Activated CD8-positive, alpha-beta memory T cell treated with anti-CD3 and anti-CD28 coated beads, Interleukin-2, amount 10 ng/mL, durations not matched to agents 7 days and 5 days (primary cell): ENCODE measurements at regions not wholly inside any gene's neighbourhood (a gene's known extent, or its start where the extent isn't known, plus 50 kb on each side); places are given as distances from the start of the nearest gene placed in this dataset.

Experiments used
- ATAC-seq: fragments of 150-1000 bp; cut with Tn5 transposase; one replicate; pipeline ENCODE4 v1.10.0; 2021; ENCODE audit warnings: moderate library complexity
- CTCF ChIA-PET: fragments of 350-600 bp; sonication (Branson Sonifier 250); formaldehyde crosslinking; loops from one replicate; lab custom pipeline; 2021; ENCODE audit warnings: antibody characterized with exemption; lab: Charles Lee
- DNase-seq: peaks from one replicate; pipeline ENCODE4 v3.0.0-alpha.2; 2020
- H3K27ac Mint-ChIP-seq: one replicate; pipeline ENCODE4 v1.8.0; 2021; ENCODE audit warnings: mild to moderate bottlenecking, mixed read lengths
- H3K27me3 Mint-ChIP-seq: one replicate; pipeline ENCODE4 v1.8.0; 2021; ENCODE audit warnings: mixed read lengths
- H3K36me3 Mint-ChIP-seq: one replicate; pipeline ENCODE4 v1.8.0; 2021; ENCODE audit warnings: mild to moderate bottlenecking, mixed read lengths
- H3K4me1 Mint-ChIP-seq: one replicate; pipeline ENCODE4 v1.8.0; 2021; ENCODE audit warnings: mixed read lengths
- H3K4me3 Mint-ChIP-seq: one replicate; pipeline ENCODE4 v1.8.0; 2021; ENCODE audit warnings: mild to moderate bottlenecking, moderate library complexity, mixed read lengths
- H3K9me3 Mint-ChIP-seq: one replicate; pipeline ENCODE4 v1.8.0; 2022; ENCODE audit warnings: low read depth, mixed read lengths

GRCh38 chr12:60138526-60138925, 542.7 kb downstream of the SLC16A7 start:
- H3K4me1 Mint-ChIP-seq = no peaks in the 10 kb centered on the region
- no peaks in the 10 kb centered on the region for H3K36me3 Mint-ChIP-seq
- no peak for ATAC-seq
- no peak for DNase-seq
- H3K9me3 Mint-ChIP-seq = no peaks in the 10 kb centered on the region
- CTCF ChIA-PET = no interaction called here
- no peaks in the 10 kb centered on the region for H3K27me3 Mint-ChIP-seq
- no peak overlapping the region for H3K27ac Mint-ChIP-seq
- H3K4me3 Mint-ChIP-seq = no peak overlapping the region

GRCh38 chr12:60144395-60144794, 548.6 kb downstream of the SLC16A7 start:
- no peak for DNase-seq
- ATAC-seq = no peak
- no peak overlapping the region for H3K4me3 Mint-ChIP-seq
- no peaks in the 10 kb centered on the region for H3K4me1 Mint-ChIP-seq
- peaks cover 3% of the 10 kb centered on the region for H3K9me3 Mint-ChIP-seq
- H3K27me3 Mint-ChIP-seq = no peaks in the 10 kb centered on the region
- CTCF ChIA-PET = no interaction called here
- no peaks in the 10 kb centered on the region for H3K36me3 Mint-ChIP-seq
- H3K27ac Mint-ChIP-seq = no peak overlapping the region

- ATAC-seq (no peak), DNase-seq (no peak)
- Mint-ChIP-seq H3K4me3 (no peak overlapping the region), H3K27me3 (no peaks in the 10 kb centered on the region), H3K27ac (no peak overlapping the region), H3K4me1 (no peaks in the 10 kb centered on the region), H3K36me3 (no peaks in the 10 kb centered on the region), H3K9me3 (peaks cover 3% of the 10 kb centered on the region)
- CTCF ChIA-PET = no interaction called here
These were observed 552.3 kb downstream of the SLC16A7 start for GRCh38 chr12:60148109-60148508.

- DNase-seq (no peak), ATAC-seq (no peak)
- no peaks in the 10 kb centered on the region for H3K4me1 Mint-ChIP-seq
- H3K27me3 Mint-ChIP-seq = no peaks in the 10 kb centered on the region
- CTCF ChIA-PET = no interaction called here
- H3K27ac Mint-ChIP-seq = no peak overlapping the region
- H3K36me3 Mint-ChIP-seq = no peaks in the 10 kb centered on the region
- H3K4me3 Mint-ChIP-seq = no peak overlapping the region
- peaks cover 3% of the 10 kb centered on the region for H3K9me3 Mint-ChIP-seq
These were observed 553.0 kb downstream of the SLC16A7 start for GRCh38 chr12:60148831-60149230.

GRCh38 chr12:60152756-60153155, 556.9 kb downstream of the SLC16A7 start:
- Mint-ChIP-seq H3K4me3 (no peak overlapping the region), H3K27me3 (no peaks in the 10 kb centered on the region), H3K27ac (no peak overlapping the region), H3K36me3 (no peaks in the 10 kb centered on the region), H3K9me3 (peaks cover 2% of the 10 kb centered on the region), H3K4me1 (no peaks in the 10 kb centered on the region)
- no peak for DNase-seq
- no peak for ATAC-seq
- CTCF ChIA-PET = no interaction called here

- Mint-ChIP-seq H3K4me3 (no peak overlapping the region), H3K27ac (no peak overlapping the region), H3K4me1 (no peaks in the 10 kb centered on the region), H3K36me3 (no peaks in the 10 kb centered on the region), H3K9me3 (peaks cover 5% of the 10 kb centered on the region), H3K27me3 (no peaks in the 10 kb centered on the region)
- CTCF ChIA-PET = no interaction called here
- ATAC-seq = no peak
- DNase-seq = no peak
These were observed 563.9 kb downstream of the SLC16A7 start for GRCh38 chr12:60159761-60160160.

GRCh38 chr12:60162988-60163720, 567.3 kb downstream of the SLC16A7 start:
- H3K36me3 Mint-ChIP-seq = no peaks in the 10 kb centered on the region
- H3K9me3 Mint-ChIP-seq = peaks cover 3% of the 10 kb centered on the region
- no peak overlapping the region for H3K4me3 Mint-ChIP-seq
- no peaks in the 10 kb centered on the region for H3K27me3 Mint-ChIP-seq
- H3K27ac Mint-ChIP-seq = no peak overlapping the region
- ATAC-seq = no peak
- no peak for DNase-seq
- no peaks in the 10 kb centered on the region for H3K4me1 Mint-ChIP-seq
- CTCF ChIA-PET = no interaction called here

- Mint-ChIP-seq H3K27ac (no peak overlapping the region), H3K4me3 (no peak overlapping the region), H3K9me3 (peaks cover 3% of the 10 kb centered on the region), H3K4me1 (no peaks in the 10 kb centered on the region), H3K27me3 (no peaks in the 10 kb centered on the region), H3K36me3 (no peaks in the 10 kb centered on the region)
- no peak for ATAC-seq
- CTCF ChIA-PET = no interaction called here
- no peak for DNase-seq
These were observed 570.0 kb downstream of the SLC16A7 start for GRCh38 chr12:60165781-60166180.

GRCh38 chr12:60168441-60168840, 572.6 kb downstream of the SLC16A7 start:
- ATAC-seq (no peak), DNase-seq (no peak)
- CTCF ChIA-PET = no interaction called here
- no peaks in the 10 kb centered on the region for H3K36me3 Mint-ChIP-seq
- H3K9me3 Mint-ChIP-seq = no peaks in the 10 kb centered on the region
- no peak overlapping the region for H3K4me3 Mint-ChIP-seq
- no peaks in the 10 kb centered on the region for H3K27me3 Mint-ChIP-seq
- no peak overlapping the region for H3K27ac Mint-ChIP-seq
- H3K4me1 Mint-ChIP-seq = no peaks in the 10 kb centered on the region

GRCh38 chr12:60169904-60170303, 574.1 kb downstream of the SLC16A7 start:
- ATAC-seq (no peak), DNase-seq (no peak)
- no peaks in the 10 kb centered on the region for H3K4me1 Mint-ChIP-seq
- no peaks in the 10 kb centered on the region for H3K9me3 Mint-ChIP-seq
- CTCF ChIA-PET = no interaction called here
- H3K36me3 Mint-ChIP-seq = no peaks in the 10 kb centered on the region
- no peak overlapping the region for H3K27ac Mint-ChIP-seq
- H3K27me3 Mint-ChIP-seq = no peaks in the 10 kb centered on the region
- H3K4me3 Mint-ChIP-seq = no peak overlapping the region

GRCh38 chr12:60172266-60173211, 576.7 kb downstream of the SLC16A7 start:
- Mint-ChIP-seq H3K4me1 (no peaks in the 10 kb centered on the region), H3K27me3 (no peaks in the 10 kb centered on the region), H3K9me3 (no peaks in the 10 kb centered on the region), H3K36me3 (no peaks in the 10 kb centered on the region), H3K27ac (no peak overlapping the region), H3K4me3 (no peak overlapping the region)
- CTCF ChIA-PET = no interaction called here
- DNase-seq = no peak
- ATAC-seq = no peak

- CTCF ChIA-PET = no interaction called here
- H3K4me3 Mint-ChIP-seq = no peak overlapping the region
- ATAC-seq = no peak
These were observed 577.7 kb downstream of the SLC16A7 start for GRCh38 chr12:60173224-60174170.

GRCh38 chr12:60174476-60174875, 578.6 kb downstream of the SLC16A7 start:
- no peak overlapping the region for H3K27ac Mint-ChIP-seq
- H3K27me3 Mint-ChIP-seq = no peaks in the 10 kb centered on the region
- no peak overlapping the region for H3K4me3 Mint-ChIP-seq
- no peaks in the 10 kb centered on the region for H3K4me1 Mint-ChIP-seq
- CTCF ChIA-PET = no interaction called here
- DNase-seq (no peak), ATAC-seq (no peak)
- no peaks in the 10 kb centered on the region for H3K9me3 Mint-ChIP-seq
- no peaks in the 10 kb centered on the region for H3K36me3 Mint-ChIP-seq

More at GRCh38 chr12:60173224-60174170, 577.7 kb downstream of the SLC16A7 start:
- H3K4me1 Mint-ChIP-seq = no peaks in the 10 kb centered on the region
- H3K9me3 Mint-ChIP-seq = no peaks in the 10 kb centered on the region
- no peaks in the 10 kb centered on the region for H3K27me3 Mint-ChIP-seq
- no peak for DNase-seq
- H3K27ac Mint-ChIP-seq = no peak overlapping the region
- H3K36me3 Mint-ChIP-seq = no peaks in the 10 kb centered on the region
